SK-N-SH (cell line): ENCODE measurements at regions not wholly inside any gene's neighbourhood (a gene's known extent, or its start where the extent isn't known, plus 50 kb on each side); places are given as distances from the start of the nearest gene placed in this dataset.

Experiments used
- MXI1 ChIP-seq: IDR thresholded peaks from 2 replicates; pipeline ENCODE4 v1.6.1; 2012; ENCODE audit warnings: mild to moderate bottlenecking, low read depth, low read length, improper control_type of control experiment
- POLR2AphosphoS5 ChIP-seq: IDR thresholded peaks from 2 replicates; pipeline ENCODE4 v1.6.1; 2012; ENCODE audit warnings: low read depth, low read length
- RAD21 ChIP-seq: IDR thresholded peaks from 2 replicates; pipeline ENCODE4 v1.6.1; 2012; ENCODE audit warnings: mild to moderate bottlenecking, low read length
- SMC3 ChIP-seq: IDR thresholded peaks from 2 replicates; pipeline ENCODE4 v1.6.1; 2012; ENCODE audit warnings: low read depth, low read length, improper control_type of control experiment

- TF ChIP-seq POLR2AphosphoS5, result no peak
- no peak for TF ChIP-seq SMC3
- TF ChIP-seq RAD21, result no peak
- TF ChIP-seq MXI1, result no peak
Observed at GRCh38 chr2:59184276-59185020, 943.3 kb upstream of the FANCL start.
